LNCaP clone FGC (cell line): ENCODE measurements at regions not wholly inside any gene's neighbourhood (a gene's known extent, or its start where the extent isn't known, plus 50 kb on each side); places are given as distances from the start of the nearest gene placed in this dataset.

ENCODE experiments used
- DNase-seq: peaks from one replicate; pipeline ENCODE4 v3.0.0-alpha.2; 2011; ENCODE audit warnings: low read depth
- H3K4me3 ChIP-seq: 2 replicates; pipeline ENCODE4 v1.5.1; 2011; ENCODE audit warnings: mild to moderate bottlenecking, low read depth, low read length, control low read depth
- TF ChIP-seq, protein P1 (sequence below): IDR thresholded peaks from 2 replicates; pipeline ENCODE4 v1.5.1; 2012; ENCODE audit warnings: mild to moderate bottlenecking; ENCODE audit not compliant: control insufficient read depth, insufficient read depth; ENCODE audit errors: extremely low read depth

DNA sequence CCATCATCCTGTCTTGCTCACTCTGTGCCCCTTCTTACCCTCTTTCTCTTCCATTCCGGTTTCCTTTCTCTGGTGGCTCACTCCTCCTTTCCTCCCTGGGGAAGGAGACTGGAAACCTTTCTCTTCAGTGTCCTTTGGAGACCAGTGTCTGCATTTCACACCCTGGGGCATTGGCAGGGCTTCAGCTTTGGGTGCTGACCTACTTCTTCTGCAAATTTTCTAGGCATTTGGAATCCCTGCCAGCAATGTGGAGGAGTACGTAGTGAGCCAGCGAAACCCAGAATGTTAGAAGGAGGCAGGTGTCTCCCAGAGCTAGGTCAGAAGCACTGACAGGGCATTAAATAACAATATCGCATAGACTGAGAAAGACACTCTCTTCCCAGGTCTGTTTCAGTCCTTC is 122.2 kb downstream of the SLC28A3 start:
- H3K4me3 ChIP-seq: no peak overlapping the region
- TF ChIP-seq, protein P1, sequence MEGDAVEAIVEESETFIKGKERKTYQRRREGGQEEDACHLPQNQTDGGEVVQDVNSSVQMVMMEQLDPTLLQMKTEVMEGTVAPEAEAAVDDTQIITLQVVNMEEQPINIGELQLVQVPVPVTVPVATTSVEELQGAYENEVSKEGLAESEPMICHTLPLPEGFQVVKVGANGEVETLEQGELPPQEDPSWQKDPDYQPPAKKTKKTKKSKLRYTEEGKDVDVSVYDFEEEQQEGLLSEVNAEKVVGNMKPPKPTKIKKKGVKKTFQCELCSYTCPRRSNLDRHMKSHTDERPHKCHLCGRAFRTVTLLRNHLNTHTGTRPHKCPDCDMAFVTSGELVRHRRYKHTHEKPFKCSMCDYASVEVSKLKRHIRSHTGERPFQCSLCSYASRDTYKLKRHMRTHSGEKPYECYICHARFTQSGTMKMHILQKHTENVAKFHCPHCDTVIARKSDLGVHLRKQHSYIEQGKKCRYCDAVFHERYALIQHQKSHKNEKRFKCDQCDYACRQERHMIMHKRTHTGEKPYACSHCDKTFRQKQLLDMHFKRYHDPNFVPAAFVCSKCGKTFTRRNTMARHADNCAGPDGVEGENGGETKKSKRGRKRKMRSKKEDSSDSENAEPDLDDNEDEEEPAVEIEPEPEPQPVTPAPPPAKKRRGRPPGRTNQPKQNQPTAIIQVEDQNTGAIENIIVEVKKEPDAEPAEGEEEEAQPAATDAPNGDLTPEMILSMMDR: no peak
- DNase-seq: no peak

DNA sequence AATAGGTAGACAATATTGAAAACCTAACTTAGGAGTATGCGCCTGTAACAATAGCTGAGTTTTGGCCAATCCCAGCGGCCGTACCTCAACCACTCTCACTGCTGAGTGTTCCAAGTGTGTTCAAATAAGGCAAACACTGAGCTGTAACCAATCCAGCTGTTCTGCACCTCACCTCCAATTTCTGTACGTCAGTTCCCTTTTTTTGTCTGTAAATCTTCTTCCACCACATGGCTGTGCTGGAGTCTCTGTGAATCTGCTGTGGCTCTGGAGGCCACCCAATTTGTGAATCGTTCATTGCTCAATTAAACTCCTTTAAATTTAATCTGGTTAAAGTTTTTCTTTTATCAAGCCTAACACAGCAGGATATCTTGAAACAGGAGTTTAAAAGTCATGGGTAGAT is 116.3 kb downstream of the SLC28A3 start:
- TF ChIP-seq, protein P1: no peak
- no peak overlapping the region for H3K4me3 ChIP-seq
- no peak for DNase-seq
